K562 (cell line): ENCODE measurements at regions not wholly inside any gene's neighbourhood (a gene's known extent, or its start where the extent isn't known, plus 50 kb on each side); places are given as distances from the start of the nearest gene placed in this dataset.

ENCODE experiments used
- ATAC-seq: fragments of 200-7000 bp; cut with Tn5 transposase; 3 replicates; pipeline ENCODE4 v1.9.1; 2020; ENCODE audit warnings: moderate library complexity
- BruUV-seq: library from RNA; stranded (reverse); fragments of 400-500 nt; replicated peaks from 2 replicates; lab custom pipeline; 2021; lab: Mats Ljungman, UMichigan
- CTCF ChIA-PET: fragments of 300-600 bp; formaldehyde crosslinking; extraction: SDS; loops from one replicate; lab custom pipeline; 2021; ENCODE audit warnings: low intra/inter-chr PET ratio; lab: Yijun Ruan, JAX
- POLR2A ChIA-PET: fragments of 300-600, 350-650 bp; sonication (Branson Sonifier 250); formaldehyde crosslinking; extraction: SDS; loops from one replicate; lab custom pipeline; 2021; ENCODE audit warnings: antibody characterized with exemption, inconsistent platforms; lab: Yijun Ruan, JAX
- DNase-seq, 4 experiments: peaks; one replicate each; pipeline versions ENCODE4 v3.0.0 to v3.0.0-alpha.2; 2011 to 2018; ENCODE audit warnings: low spot score in 3 of 4, mixed read lengths in 3 of 4; ENCODE audit errors: extremely low read depth in 1 of 4
- FAIRE-seq: peaks from 2 replicates; lab custom pipeline; 2011; peaks lifted over from hg19 to GRCh38; lab: Jason Lieb, UNC
- H2AFZ ChIP-seq: 2 replicates; pipeline ENCODE4 v1.6.0; 2011; ENCODE audit warnings: low read depth, low read length, control low read depth, inconsistent platforms
- H3K27ac ChIP-seq: fragments of 200-600 bp; 3 replicates; pipeline ENCODE4 v1.8.0; 2011; ENCODE audit warnings: low read depth, mild to moderate bottlenecking, control low read depth, inconsistent platforms, low read length, moderate library complexity, mixed read lengths; ENCODE audit errors: extremely low read depth
- H3K27me3 ChIP-seq, 2 experiments: fragments of 300-600 bp in 1 of 2; 2 replicates in 1 of 2; 3 replicates in 1 of 2; pipeline versions ENCODE4 v1.6.0 to v1.8.0; 2011; ENCODE audit warnings: inconsistent platforms in 2 of 2, low read length in 2 of 2, mild to moderate bottlenecking in 1 of 2, mixed read lengths in 1 of 2, moderate library complexity in 1 of 2; ENCODE audit not compliant: control insufficient read depth in 2 of 2, insufficient read depth in 2 of 2
- H3K36me3 ChIP-seq: fragments of 300-600 bp; 3 replicates; pipeline ENCODE4 v1.8.0; 2011; ENCODE audit warnings: mild to moderate bottlenecking, low read length, inconsistent platforms; ENCODE audit not compliant: control insufficient read depth, insufficient read depth
- H3K4me1 ChIP-seq, 2 experiments: fragments of 200-600 bp in 1 of 2; replicated peaks in 1 of 2; 2 replicates in 1 of 2; 3 replicates in 1 of 2; pipeline versions ENCODE4 v1.5.1 to v1.8.0; 2011; ENCODE audit warnings: inconsistent platforms in 2 of 2, low read length in 2 of 2, mild to moderate bottlenecking in 1 of 2, mixed read lengths in 1 of 2, moderate library complexity in 1 of 2; ENCODE audit not compliant: control insufficient read depth in 2 of 2, insufficient read depth in 2 of 2
- H3K4me2 ChIP-seq: 2 replicates; pipeline ENCODE4 v1.6.1; 2011; ENCODE audit warnings: low read length, control low read depth, inconsistent platforms, mixed read lengths; ENCODE audit not compliant: insufficient read depth
- H3K4me3 ChIP-seq: fragments of 200-600 bp; sonication (generic), shearing (Covaris generic); 2 replicates; pipeline ENCODE4 v1.5.1; 2016; ENCODE audit warnings: control low read depth, inconsistent platforms
- H3K79me2 ChIP-seq: fragments of 200-600 bp; 3 replicates; pipeline ENCODE4 v1.8.0; 2011; ENCODE audit warnings: low read length, inconsistent platforms; ENCODE audit not compliant: control insufficient read depth, insufficient read depth
- H3K9ac ChIP-seq, 2 experiments: 2 replicates each; pipeline versions ENCODE4 v1.6.0 to v1.6.1; 2011; ENCODE audit warnings: low read depth in 2 of 2, low read length in 2 of 2, control low read depth in 1 of 2, inconsistent platforms in 1 of 2, mild to moderate bottlenecking in 1 of 2, mixed read lengths in 1 of 2; ENCODE audit not compliant: insufficient read depth in 1 of 2
- H3K9me1 ChIP-seq: one replicate; pipeline ENCODE4 v1.6.0; 2011; ENCODE audit warnings: inconsistent platforms, mild to moderate bottlenecking, low read length, moderate library complexity; ENCODE audit not compliant: control insufficient read depth, insufficient read depth
- H3K9me3 ChIP-seq: replicated peaks from 2 replicates; pipeline ENCODE4 v1.5.1; 2011; ENCODE audit warnings: low read depth, low read length, inconsistent platforms; ENCODE audit not compliant: control insufficient read depth, insufficient read depth
- H4K20me1 ChIP-seq: replicated peaks from 2 replicates; pipeline ENCODE4 v1.6.1; 2011; ENCODE audit warnings: low read length, inconsistent platforms, mixed read lengths; ENCODE audit not compliant: control insufficient read depth, insufficient read depth
- ADNP ChIP-seq: fragments of 200-800 bp; sonication (Bioruptor generic); IDR thresholded peaks from 2 replicates; pipeline ENCODE4 v1.6.1; 2016; ENCODE audit warnings: missing genetic modification characterization, missing compliant biosample characterization
- BRF1 ChIP-seq: IDR thresholded peaks from 3 replicates; pipeline ENCODE4 v1.6.1; 2011; ENCODE audit warnings: borderline replicate concordance, mild to moderate bottlenecking; ENCODE audit not compliant: insufficient read length; ENCODE audit errors: extremely low read depth
- NCOA4 ChIP-seq: fragments of 450-650 bp; IDR thresholded peaks from 2 replicates; pipeline ENCODE4 v1.6.1; 2018; ENCODE audit warnings: mild to moderate bottlenecking; ENCODE audit not compliant: partially characterized antibody
- SOX6 ChIP-seq: fragments of 450-650 bp; IDR thresholded peaks from 2 replicates; pipeline ENCODE4 v1.6.1; 2014; ENCODE audit warnings: mild to moderate bottlenecking
- TAF7 ChIP-seq: fragments of 450-650 bp; IDR thresholded peaks from 2 replicates; pipeline ENCODE4 v1.6.1; 2016; ENCODE audit warnings: missing genetic modification characterization, missing compliant biosample characterization
- TEAD4 ChIP-seq, 2 experiments: sonication (generic) in 1 of 2; formaldehyde crosslinking in 1 of 2; IDR thresholded peaks; 2 replicates each; pipeline versions ENCODE4 v1.6.1 to v1.8.0; 2012 to 2022; ENCODE audit warnings: borderline replicate concordance in 1 of 2, inconsistent platforms in 1 of 2, low read length in 1 of 2, mild to moderate bottlenecking in 1 of 2, missing genetic modification reagents in 1 of 2
- ZBTB7A ChIP-seq: IDR thresholded peaks from 2 replicates; pipeline ENCODE4 v1.6.1; 2011; ENCODE audit warnings: low read depth, mild to moderate bottlenecking, low read length, moderate library complexity, borderline replicate concordance; ENCODE audit not compliant: control insufficient read depth
- ZNF41 ChIP-seq: fragments of 250-450 bp; sonication (Bioruptor Pico); conservative IDR thresholded peaks from 2 replicates; pipeline ENCODE4 v1.4.0; 2020; ENCODE audit warnings: mild to moderate bottlenecking
- WGBS: fragments of 100-300 bp; shearing (Covaris generic); methylation state at CpG from one replicate; pipeline ENCODE4 v1.1.6; 2016; ENCODE audit warnings: low coverage, mixed read lengths; ENCODE audit not compliant: insufficient coverage; ENCODE audit errors: missing lambda C conversion rate; 5-methylcytosine and 5-hydroxymethylcytosine counted together
- in situ Hi-C: fragments of 300-500 bp; cut with MboI; formaldehyde crosslinking; loops from 4 replicates; pipeline ENCODE4 v1.15.0; 2018; ENCODE audit warnings: inconsistent platforms, mixed read lengths
- intact Hi-C: fragments of 100-400 bp; cut with micrococcal nuclease; formaldehyde crosslinking; loops from 2 replicates; pipeline ENCODE4 v1.14.2; 2022

- H3K27ac ChIP-seq = no peak overlapping the region
- H2AFZ ChIP-seq = no peak overlapping the region
- FAIRE-seq (no peak), DNase-seq (no peak), ATAC-seq (no peak)
- H4K20me1 ChIP-seq = no peaks in the 10 kb centered on the region
- H3K79me2 ChIP-seq = no peaks in the 10 kb centered on the region
- H3K4me2 ChIP-seq = no peak overlapping the region
- no peaks in the 10 kb centered on the region for H3K36me3 ChIP-seq
- WGBS = 0% methylated on average over 8 of the region's 8 CpGs
- TF ChIP-seq TEAD4 (IDR thresholded peaks at IDR 0.05; ENCODE audit: low read length) (no peak), TEAD4 (CRISPR knock-in tag; IDR thresholded peaks at IDR 0.05; ENCODE audit: borderline replicate concordance) (no peak), TAF7 (tag) (no peak), SOX6 (no peak), NCOA4 (no peak), ZBTB7A (no peak), ADNP (tag) (no peak), BRF1 (no peak), ZNF41 (no peak)
- intact Hi-C loops = no loop called here
- in situ Hi-C loops = no loop called here
- H3K4me1 ChIP-seq = no peaks in the 10 kb centered on the region
- H3K4me3 ChIP-seq = no peak overlapping the region
- no peaks in the 10 kb centered on the region for H3K9me1 ChIP-seq
- H3K9me3 ChIP-seq = no peaks in the 10 kb centered on the region
- no peak overlapping the region for H3K9ac ChIP-seq
- POLR2A ChIA-PET = no interaction called here
- H3K27me3 ChIP-seq = no peaks in the 10 kb centered on the region
- no TSS peak for BruUV-seq
- CTCF ChIA-PET = no interaction called here
Observed at GRCh38 chr16:50491516-50491915, 56.7 kb upstream of the NKD1 start.
